OCI-LY1 (cell line): ENCODE measurements at regions not wholly inside any gene's neighbourhood (a gene's known extent, or its start where the extent isn't known, plus 50 kb on each side); places are given as distances from the start of the nearest gene placed in this dataset.

Experiments used
- H2AFZ ChIP-seq: fragments of 200-600 bp; sonication (generic), shearing (Covaris generic); 2 replicates; pipeline ENCODE4 v1.6.0; 2014; ENCODE audit warnings: antibody characterized with exemption, mild to moderate bottlenecking, low read length
- H3F3A ChIP-seq: fragments of 200-600 bp; sonication (generic), shearing (Covaris generic); 2 replicates; pipeline ENCODE4 v1.6.0; 2014; ENCODE audit warnings: mild to moderate bottlenecking, antibody characterized with exemption, low read length, moderate library complexity; ENCODE audit not compliant: insufficient read depth
- H3K27ac ChIP-seq: fragments of 200-600 bp; sonication (generic); 2 replicates; pipeline ENCODE4 v1.5.1; 2014; ENCODE audit warnings: low read length, mixed run types, mild to moderate bottlenecking, low read depth; ENCODE audit not compliant: poor library complexity, severe bottlenecking
- H3K27me3 ChIP-seq: fragments of 200-600 bp; sonication (generic); 2 replicates; pipeline ENCODE4 v1.6.0; 2014; ENCODE audit warnings: antibody characterized with exemption, mild to moderate bottlenecking, low read length, moderate library complexity; ENCODE audit not compliant: insufficient read depth
- H3K36me3 ChIP-seq: fragments of 200-600 bp; sonication (generic); 2 replicates; pipeline ENCODE4 v1.6.1; 2014; ENCODE audit warnings: mild to moderate bottlenecking, antibody characterized with exemption, low read length, moderate library complexity, mixed read lengths; ENCODE audit not compliant: insufficient read depth
- H3K4me1 ChIP-seq: fragments of 200-600 bp; sonication (generic); 2 replicates; pipeline ENCODE4 v1.5.1; 2014; ENCODE audit warnings: mild to moderate bottlenecking, low read length, moderate library complexity; ENCODE audit not compliant: insufficient read depth, severe bottlenecking
- H3K4me2 ChIP-seq: fragments of 200-600 bp; sonication (generic), shearing (Covaris generic); 2 replicates; pipeline ENCODE4 v1.6.1; 2014; ENCODE audit warnings: low read length
- H3K4me3 ChIP-seq: fragments of 200-600 bp; sonication (generic); 2 replicates; pipeline ENCODE4 v1.5.1; 2014; ENCODE audit warnings: low read length, low read depth, mild to moderate bottlenecking, mixed read lengths; ENCODE audit not compliant: poor library complexity, severe bottlenecking
- H3K79me2 ChIP-seq: fragments of 200-600 bp; shearing (Covaris generic); 2 replicates; pipeline ENCODE4 v1.6.1; 2016; ENCODE audit warnings: mixed run types, low read length, mixed read lengths; ENCODE audit not compliant: insufficient read depth
- H3K9ac ChIP-seq: fragments of 200-600 bp; sonication (generic), shearing (Covaris generic); 2 replicates; pipeline ENCODE4 v1.6.1; 2014; ENCODE audit warnings: mild to moderate bottlenecking, low read length, mixed read lengths
- H3K9me2 ChIP-seq: fragments of 200-600 bp; sonication (generic), shearing (Covaris generic); 2 replicates; pipeline ENCODE4 v1.6.1; 2014; ENCODE audit warnings: low read depth, mild to moderate bottlenecking, low read length, mixed read lengths
- H3K9me3 ChIP-seq: fragments of 200-600 bp; shearing (Covaris generic); 2 replicates; pipeline ENCODE4 v1.6.1; 2014; ENCODE audit warnings: low read length, mixed read lengths
- H4K20me1 ChIP-seq: fragments of 200-600 bp; sonication (generic), shearing (Covaris generic); 2 replicates; pipeline ENCODE4 v1.6.0; 2016; ENCODE audit warnings: mild to moderate bottlenecking, low read length; ENCODE audit not compliant: insufficient read depth
- EZH2 ChIP-seq: fragments of 200-600 bp; sonication (generic), shearing (Covaris generic); IDR thresholded peaks from 2 replicates; pipeline ENCODE4 v1.8.0; 2017; ENCODE audit warnings: borderline replicate concordance, mixed run types, mild to moderate bottlenecking, antibody characterized with exemption, low read length, moderate library complexity, mixed read lengths
- TF ChIP-seq, protein P1 (sequence below): fragments of 200-600 bp; sonication (generic), shearing (Covaris generic); IDR thresholded peaks from 2 replicates; pipeline ENCODE4 v1.5.1; 2017; ENCODE audit warnings: mild to moderate bottlenecking, antibody characterized with exemption, low read length, moderate library complexity, mixed read lengths

DNA sequence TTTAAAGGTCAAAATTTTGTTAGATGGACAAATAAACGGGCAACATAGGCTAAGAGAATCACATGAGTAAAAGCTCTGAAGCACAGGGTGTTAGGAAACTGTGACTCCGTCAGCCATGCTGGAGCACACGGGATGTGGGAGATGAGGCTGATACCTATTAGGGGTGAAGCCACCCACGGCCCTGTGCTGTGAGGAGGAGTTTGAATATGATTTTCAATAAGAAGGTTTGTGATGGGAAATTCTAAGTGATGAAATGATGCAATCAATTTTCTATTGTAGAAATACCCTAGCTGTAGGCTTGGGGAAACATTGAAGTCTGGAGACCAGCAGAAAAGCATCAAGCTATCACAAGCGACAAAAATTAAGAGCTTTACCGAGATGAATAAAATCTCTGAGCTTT lies 431.3 kb downstream of the CMPK2 start:
- H3K27ac ChIP-seq = no peak overlapping the region
- H3K4me1 ChIP-seq = peaks cover 16% of the 10 kb centered on the region
- no peaks in the 10 kb centered on the region for H3F3A ChIP-seq
- H3K9me3 ChIP-seq = peaks cover 17% of the 10 kb centered on the region; the same call in 1 of the 2 replicates
- H4K20me1 ChIP-seq = no peaks in the 10 kb centered on the region
- H3K79me2 ChIP-seq = no peaks in the 10 kb centered on the region
- H3K4me2 ChIP-seq = no peak overlapping the region
- 0 out of 2 replicates have a peak overlapping the region, but pooled peaks have one; percentile 55 for H2AFZ ChIP-seq
- no peak for TF ChIP-seq EZH2
- TF ChIP-seq, protein P1, sequence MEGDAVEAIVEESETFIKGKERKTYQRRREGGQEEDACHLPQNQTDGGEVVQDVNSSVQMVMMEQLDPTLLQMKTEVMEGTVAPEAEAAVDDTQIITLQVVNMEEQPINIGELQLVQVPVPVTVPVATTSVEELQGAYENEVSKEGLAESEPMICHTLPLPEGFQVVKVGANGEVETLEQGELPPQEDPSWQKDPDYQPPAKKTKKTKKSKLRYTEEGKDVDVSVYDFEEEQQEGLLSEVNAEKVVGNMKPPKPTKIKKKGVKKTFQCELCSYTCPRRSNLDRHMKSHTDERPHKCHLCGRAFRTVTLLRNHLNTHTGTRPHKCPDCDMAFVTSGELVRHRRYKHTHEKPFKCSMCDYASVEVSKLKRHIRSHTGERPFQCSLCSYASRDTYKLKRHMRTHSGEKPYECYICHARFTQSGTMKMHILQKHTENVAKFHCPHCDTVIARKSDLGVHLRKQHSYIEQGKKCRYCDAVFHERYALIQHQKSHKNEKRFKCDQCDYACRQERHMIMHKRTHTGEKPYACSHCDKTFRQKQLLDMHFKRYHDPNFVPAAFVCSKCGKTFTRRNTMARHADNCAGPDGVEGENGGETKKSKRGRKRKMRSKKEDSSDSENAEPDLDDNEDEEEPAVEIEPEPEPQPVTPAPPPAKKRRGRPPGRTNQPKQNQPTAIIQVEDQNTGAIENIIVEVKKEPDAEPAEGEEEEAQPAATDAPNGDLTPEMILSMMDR = no peak
- H3K27me3 ChIP-seq = no peaks in the 10 kb centered on the region
- H3K36me3 ChIP-seq = no peaks in the 10 kb centered on the region; the same call in 1 of the 2 replicates
- H3K9ac ChIP-seq = no peak overlapping the region
- no peaks in the 10 kb centered on the region for H3K9me2 ChIP-seq
- no peak overlapping the region for H3K4me3 ChIP-seq

GRCh38 chr2:6441800-6442199 lies 423.9 kb downstream of the CMPK2 start:
- no peak overlapping the region for H3K4me3 ChIP-seq

GRCh38 chr2:6442252-6442985 lies 423.3 kb downstream of the CMPK2 start:
- H3K36me3 ChIP-seq = no peaks in the 10 kb centered on the region
- H3K79me2 ChIP-seq = no peaks in the 10 kb centered on the region
- H3K27me3 ChIP-seq = no peaks in the 10 kb centered on the region
- no peak overlapping the region for H3K9ac ChIP-seq
- H3K4me2 ChIP-seq = no peak overlapping the region
- H3K4me3 ChIP-seq = no peak overlapping the region
- TF ChIP-seq, protein P1 = no peak
- no peak for TF ChIP-seq EZH2
- H2AFZ ChIP-seq = no peak overlapping the region
- no peaks in the 10 kb centered on the region for H4K20me1 ChIP-seq
- H3K9me3 ChIP-seq = no peaks in the 10 kb centered on the region
- H3K27ac ChIP-seq = peak overlapping the region; percentile 30
- peaks cover 49% of the 10 kb centered on the region for H3K4me1 ChIP-seq
- H3K9me2 ChIP-seq = no peaks in the 10 kb centered on the region
- H3F3A ChIP-seq = no peaks in the 10 kb centered on the region

More at GRCh38 chr2:6441800-6442199, 423.9 kb downstream of the CMPK2 start:
- Histone ChIP-seq H3K4me1 (peaks cover 43% of the 10 kb centered on the region), H4K20me1 (no peaks in the 10 kb centered on the region), H3K36me3 (no peaks in the 10 kb centered on the region), H3K79me2 (no peaks in the 10 kb centered on the region), H3F3A (no peaks in the 10 kb centered on the region), H2AFZ (no peak overlapping the region), H3K9me2 (no peaks in the 10 kb centered on the region), H3K4me2 (no peak overlapping the region), H3K27me3 (no peaks in the 10 kb centered on the region), H3K27ac (peak overlapping the region; percentile 1), H3K9ac (no peak overlapping the region), H3K9me3 (no peaks in the 10 kb centered on the region)
- no peak for TF ChIP-seq EZH2
- TF ChIP-seq, protein P1 = no peak
